Pancreas (tissue), 10 donors: ENCODE measurements at regions not wholly inside any gene's neighbourhood (a gene's known extent, or its start where the extent isn't known, plus 50 kb on each side); places are given as distances from the start of the nearest gene placed in this dataset.

Source experiments
- ATAC-seq, 4 donors: fragments of 200-7000 bp; cut with Tn5 transposase; one replicate each; pipeline versions ENCODE4 v1.8.0 to v1.9.1; 2020; ENCODE audit warnings: mild to moderate bottlenecking in 4 of 4, moderate library complexity in 4 of 4
- DNase-seq, 6 donors: peaks; one replicate each; pipeline ENCODE4 v3.0.0-alpha.2; 2020
- FAIRE-seq: peaks from 2 replicates; lab custom pipeline; 2012; peaks lifted over from hg19 to GRCh38; lab: Jason Lieb, UNC
- H3K27ac ChIP-seq, 4 donors: fragments of 200-600 bp; sonication (generic); 1 replicate in 3 of 4; 2 replicates in 1 of 4; pipeline versions ENCODE4 v1.5.0 to v1.8.0; 2020
- H3K27me3 ChIP-seq, 4 donors: fragments of 200-600 bp; one replicate each; pipeline ENCODE4 v1.8.0; 2021
- H3K36me3 ChIP-seq, 3 donors: fragments of 200-600 bp; sonication (generic) in 1 of 3; one replicate each; pipeline versions ENCODE4 v1.5.0 to v1.8.0; 2020 to 2021
- H3K4me1 ChIP-seq, 3 donors: fragments of 200-600 bp; one replicate each; pipeline ENCODE4 v1.8.0; 2021
- H3K4me3 ChIP-seq, 4 donors: fragments of 200-600 bp; sonication (generic) in 2 of 4; one replicate each; pipeline versions ENCODE4 v1.5.0 to v1.8.0; 2020 to 2021
- H3K9me3 ChIP-seq, 4 donors: fragments of 200-600 bp; one replicate each; pipeline ENCODE4 v1.8.0; 2021
- WGBS, 2 donors: extraction: QIAGEN DNeasy Blood & Tissue Kit; methylation state at CpG; one replicate each; pipeline ENCODE4 v1.1.7; 2013; 5-methylcytosine and 5-hydroxymethylcytosine counted together
- intact Hi-C, 3 donors: fragments of 100-400 bp; cut with DNase I; formaldehyde crosslinking; loops; one replicate each; pipeline versions ENCODE4 v1.11.1 to v1.14.2; 2022
- TF ChIP-seq, protein P1 (sequence below), 4 donors: fragments of 200-600 bp; sonication (generic) in 3 of 4; IDR thresholded peaks; one replicate each; pipeline versions ENCODE4 v1.5.0 to v1.8.0; 2021; ENCODE audit warnings: antibody characterized with exemption in 4 of 4
- donor health status: healthy with polysubstance abuse.
- donor health status: DM: no; HTN: no; CAD: no; lungs with moderate emphysema.
- donor health status: DM: no; HTN: no; CAD: no.
- donor health status: control.
- donor health status: control.
- donor health status: Bipolar disorder and iron deficiency.
- donor health status: DM: yes; HTN: yes; CAD: no.
- donor health status: DM: no; HTN: no; CAD: no.
- donor health status: DM: no; HTN: no; CAD: no.
- donor health status: DM: yes; HTN: yes; CAD: no.

DNA sequence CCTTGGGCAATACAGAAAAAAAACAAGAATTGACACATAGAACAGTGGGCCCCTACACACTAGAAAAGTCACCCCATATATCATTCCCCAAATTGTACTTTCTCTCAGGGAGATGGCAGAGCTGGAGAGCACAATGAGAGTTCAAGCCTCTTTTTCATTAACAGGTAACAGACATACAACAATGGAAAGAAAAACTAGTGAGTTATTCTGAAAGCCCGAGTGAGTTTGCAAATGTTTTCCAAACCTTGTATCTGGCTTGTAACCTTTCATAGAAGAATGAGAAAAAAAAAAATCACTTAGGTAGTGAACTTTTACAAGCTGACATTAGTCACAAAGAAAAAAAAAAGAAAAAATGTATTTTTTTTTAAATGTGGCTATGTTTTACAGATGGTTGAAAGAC, 349.6 kb downstream of the RPS4Y2 start:
- Histone ChIP-seq H3K27me3 (no peaks in the 10 kb centered on the region), H3K9me3 (no peaks in the 10 kb centered on the region), H3K4me3 (no peak overlapping the region), H3K36me3 (no peaks in the 10 kb centered on the region), H3K27ac (no peak overlapping the region), H3K4me1 (no peaks in the 10 kb centered on the region)
- intact Hi-C loops, result no loop called here
- DNase-seq, result no peak
- TF ChIP-seq, protein P1, sequence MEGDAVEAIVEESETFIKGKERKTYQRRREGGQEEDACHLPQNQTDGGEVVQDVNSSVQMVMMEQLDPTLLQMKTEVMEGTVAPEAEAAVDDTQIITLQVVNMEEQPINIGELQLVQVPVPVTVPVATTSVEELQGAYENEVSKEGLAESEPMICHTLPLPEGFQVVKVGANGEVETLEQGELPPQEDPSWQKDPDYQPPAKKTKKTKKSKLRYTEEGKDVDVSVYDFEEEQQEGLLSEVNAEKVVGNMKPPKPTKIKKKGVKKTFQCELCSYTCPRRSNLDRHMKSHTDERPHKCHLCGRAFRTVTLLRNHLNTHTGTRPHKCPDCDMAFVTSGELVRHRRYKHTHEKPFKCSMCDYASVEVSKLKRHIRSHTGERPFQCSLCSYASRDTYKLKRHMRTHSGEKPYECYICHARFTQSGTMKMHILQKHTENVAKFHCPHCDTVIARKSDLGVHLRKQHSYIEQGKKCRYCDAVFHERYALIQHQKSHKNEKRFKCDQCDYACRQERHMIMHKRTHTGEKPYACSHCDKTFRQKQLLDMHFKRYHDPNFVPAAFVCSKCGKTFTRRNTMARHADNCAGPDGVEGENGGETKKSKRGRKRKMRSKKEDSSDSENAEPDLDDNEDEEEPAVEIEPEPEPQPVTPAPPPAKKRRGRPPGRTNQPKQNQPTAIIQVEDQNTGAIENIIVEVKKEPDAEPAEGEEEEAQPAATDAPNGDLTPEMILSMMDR (IDR thresholded peaks at IDR 0.05), result no peak
- FAIRE-seq, result no peak
- no peak for ATAC-seq
- whole genome bisulfite sequencing, 2 donors, result 25% methylated on average over 1 of the region's 1 CpG; no CpG with 5 or more reads in 1 of the 2 donors

DNA sequence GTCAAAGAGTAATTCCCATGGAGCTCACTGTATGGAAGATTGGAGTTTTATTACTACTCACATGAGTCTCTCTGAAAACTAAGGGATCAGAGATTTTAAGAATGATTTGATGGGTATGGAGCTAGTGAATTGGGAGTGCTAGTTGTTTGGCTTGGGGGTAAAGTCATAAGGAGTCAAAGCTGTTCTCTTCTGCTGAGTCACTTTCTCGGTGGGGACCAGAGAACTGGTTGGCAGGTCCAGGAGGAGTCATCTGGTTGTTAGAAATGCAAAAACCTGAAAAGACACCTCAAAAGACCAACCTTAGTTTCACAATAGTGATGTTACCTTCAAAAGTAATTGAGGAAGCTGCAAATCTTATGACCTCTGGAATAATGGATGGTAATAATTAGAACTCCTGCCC, 355.4 kb downstream of the RPS4Y2 start:
- intact Hi-C loops, result no loop called here
- no peak overlapping the region for H3K4me3 ChIP-seq
- no peaks in the 10 kb centered on the region for H3K4me1 ChIP-seq
- FAIRE-seq (no peak), ATAC-seq (no peak), DNase-seq (no peak)
- TF ChIP-seq, protein P1 (IDR thresholded peaks at IDR 0.05), result no peak
- H3K36me3 ChIP-seq, result no peaks in the 10 kb centered on the region
- H3K27me3 ChIP-seq, result no peaks in the 10 kb centered on the region
- H3K27ac ChIP-seq, result no peak overlapping the region
- H3K9me3 ChIP-seq, result no peaks in the 10 kb centered on the region
- WGBS, 2 donors, result 33% methylated on average over 1 of the region's 1 CpG; no CpG with 5 or more reads in 1 of the 2 donors

DNA sequence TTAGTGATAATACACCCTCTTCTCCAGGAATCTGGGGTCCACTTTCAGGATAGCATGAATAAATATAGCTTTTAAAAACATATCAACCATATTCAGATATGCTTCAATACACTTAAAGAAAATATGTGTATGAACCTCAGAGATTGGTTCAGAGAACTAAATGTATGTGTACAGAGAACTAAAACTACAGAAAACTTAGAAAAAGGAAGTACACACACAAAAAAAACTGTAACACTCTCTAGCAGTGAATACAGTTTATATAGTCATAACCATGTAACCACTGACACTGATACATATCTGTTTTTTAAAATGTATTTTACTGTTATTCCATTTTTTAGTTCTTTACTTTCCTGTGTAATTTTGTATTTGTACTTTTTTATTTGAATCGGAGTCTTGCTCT, 365.2 kb downstream of the RPS4Y2 start:
- Histone ChIP-seq H3K4me1 (no peaks in the 10 kb centered on the region), H3K27me3 (no peaks in the 10 kb centered on the region), H3K4me3 (no peak overlapping the region), H3K27ac (no peak overlapping the region), H3K36me3 (no peaks in the 10 kb centered on the region), H3K9me3 (no peaks in the 10 kb centered on the region)
- TF ChIP-seq, protein P1 (IDR thresholded peaks at IDR 0.05), result no peak
- DNase-seq, result no peak
- intact Hi-C loops, result no loop called here
- FAIRE-seq, result no peak
- WGBS, 2 donors, result 86% methylated on average over 1 of the region's 1 CpG; no CpG with 5 or more reads in 1 of the 2 donors
- ATAC-seq, result no peak

DNA sequence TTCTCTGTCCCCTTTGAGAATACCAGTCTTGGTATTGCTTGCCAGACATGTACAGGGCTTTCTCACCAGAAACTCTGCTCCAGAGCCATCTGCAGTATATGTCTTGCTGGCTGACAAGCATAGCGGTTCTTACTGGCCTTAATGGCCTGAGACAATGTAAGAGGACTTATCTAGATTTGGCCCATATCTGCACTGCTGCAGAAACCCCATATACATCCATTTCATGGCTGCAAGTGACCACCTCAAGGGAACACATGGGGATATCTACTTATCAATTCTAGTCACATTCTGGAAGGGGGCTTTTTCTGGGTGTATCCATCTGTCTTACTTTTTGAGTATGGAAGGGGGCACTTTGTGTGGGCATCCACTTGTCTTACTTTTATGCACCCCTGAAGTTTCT, 375.5 kb upstream of the RBMY1B start:
- Histone ChIP-seq H3K4me3 (no peak overlapping the region), H3K27ac (no peak overlapping the region), H3K27me3 (no peaks in the 10 kb centered on the region), H3K9me3 (no peaks in the 10 kb centered on the region), H3K36me3 (no peaks in the 10 kb centered on the region), H3K4me1 (no peaks in the 10 kb centered on the region)
- WGBS, 2 donors, result 40% methylated on average over 1 of the region's 1 CpG; no CpG with 5 or more reads in 1 of the 2 donors
- DNase-seq (no peak), ATAC-seq (no peak), FAIRE-seq (no peak)
- intact Hi-C loops, result no loop called here
- TF ChIP-seq, protein P1 (IDR thresholded peaks at IDR 0.05), result no peak

DNA sequence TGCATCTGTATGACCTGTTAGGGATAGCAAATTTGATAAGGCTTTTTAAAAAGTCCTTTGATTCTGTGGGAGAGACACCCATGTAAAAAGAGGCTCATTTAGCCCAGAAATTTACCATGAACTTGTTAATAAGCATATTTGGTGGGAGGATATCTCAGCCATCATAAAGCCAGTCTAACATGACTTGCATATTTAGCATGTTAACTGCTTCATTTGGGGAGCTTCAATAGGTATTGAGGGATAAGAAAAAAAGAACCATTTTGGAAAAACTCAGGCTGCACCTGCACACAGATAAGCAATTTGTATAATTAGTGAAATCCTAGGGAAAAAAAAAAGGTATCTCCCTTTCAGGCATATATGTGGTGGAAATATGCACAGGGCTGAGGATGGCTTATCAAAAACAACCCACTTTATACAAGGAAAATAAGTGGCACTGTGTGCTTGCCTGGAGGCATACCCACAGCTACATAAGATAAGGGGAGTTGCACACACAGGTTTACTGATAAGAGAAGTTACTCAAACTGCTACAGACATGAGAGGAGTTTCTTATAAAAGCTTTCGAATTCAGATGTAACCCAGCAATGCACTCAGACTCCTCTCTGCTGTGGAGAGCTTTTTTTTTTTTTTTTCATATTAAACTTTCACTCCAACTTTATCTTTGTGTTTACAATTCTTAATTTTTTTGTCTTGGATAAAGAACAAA, 372.9 kb upstream of the RBMY1B start:
- FAIRE-seq, result no peak
- DNase-seq, result no peak
- Histone ChIP-seq H3K4me3 (no peak overlapping the region), H3K27me3 (no peaks in the 10 kb centered on the region), H3K4me1 (no peaks in the 10 kb centered on the region), H3K9me3 (no peaks in the 10 kb centered on the region), H3K27ac (no peak overlapping the region), H3K36me3 (no peaks in the 10 kb centered on the region)
- no peak for ATAC-seq
- intact Hi-C loops, result no loop called here
- WGBS, 2 donors, result 27% methylated on average over 1 of the region's 1 CpG; no CpG with 5 or more reads in 1 of the 2 donors
- TF ChIP-seq, protein P1 (IDR thresholded peaks at IDR 0.05), result no peak
